K562 (cell line): ENCODE measurements at regions not wholly inside any gene's neighbourhood (a gene's known extent, or its start where the extent isn't known, plus 50 kb on each side); places are given as distances from the start of the nearest gene placed in this dataset.

Experiments used
- ATAC-seq: fragments of 200-7000 bp; cut with Tn5 transposase; 3 replicates; pipeline ENCODE4 v1.9.1; 2020; ENCODE audit warnings: moderate library complexity
- BruUV-seq: library from RNA; stranded (reverse); fragments of 400-500 nt; replicated peaks from 2 replicates; lab custom pipeline; 2021; lab: Mats Ljungman, UMichigan
- CTCF ChIA-PET: fragments of 300-600 bp; formaldehyde crosslinking; extraction: SDS; loops from one replicate; lab custom pipeline; 2021; ENCODE audit warnings: low intra/inter-chr PET ratio; lab: Yijun Ruan, JAX
- POLR2A ChIA-PET: fragments of 300-600, 350-650 bp; sonication (Branson Sonifier 250); formaldehyde crosslinking; extraction: SDS; loops from one replicate; lab custom pipeline; 2021; ENCODE audit warnings: antibody characterized with exemption, inconsistent platforms; lab: Yijun Ruan, JAX
- DNase-seq, 4 experiments: peaks; one replicate each; pipeline versions ENCODE4 v3.0.0 to v3.0.0-alpha.2; 2011 to 2018; ENCODE audit warnings: low spot score in 3 of 4, mixed read lengths in 3 of 4; ENCODE audit errors: extremely low read depth in 1 of 4
- FAIRE-seq: peaks from 2 replicates; lab custom pipeline; 2011; peaks lifted over from hg19 to GRCh38; lab: Jason Lieb, UNC
- H2AFZ ChIP-seq: 2 replicates; pipeline ENCODE4 v1.6.0; 2011; ENCODE audit warnings: low read depth, low read length, control low read depth, inconsistent platforms
- H3K27ac ChIP-seq: fragments of 200-600 bp; 3 replicates; pipeline ENCODE4 v1.8.0; 2011; ENCODE audit warnings: low read depth, mild to moderate bottlenecking, control low read depth, inconsistent platforms, low read length, moderate library complexity, mixed read lengths; ENCODE audit errors: extremely low read depth
- H3K27me3 ChIP-seq, 2 experiments: fragments of 300-600 bp in 1 of 2; 2 replicates in 1 of 2; 3 replicates in 1 of 2; pipeline versions ENCODE4 v1.6.0 to v1.8.0; 2011; ENCODE audit warnings: inconsistent platforms in 2 of 2, low read length in 2 of 2, mild to moderate bottlenecking in 1 of 2, mixed read lengths in 1 of 2, moderate library complexity in 1 of 2; ENCODE audit not compliant: control insufficient read depth in 2 of 2, insufficient read depth in 2 of 2
- H3K36me3 ChIP-seq: fragments of 300-600 bp; 3 replicates; pipeline ENCODE4 v1.8.0; 2011; ENCODE audit warnings: mild to moderate bottlenecking, low read length, inconsistent platforms; ENCODE audit not compliant: control insufficient read depth, insufficient read depth
- H3K4me1 ChIP-seq, 2 experiments: fragments of 200-600 bp in 1 of 2; replicated peaks in 1 of 2; 2 replicates in 1 of 2; 3 replicates in 1 of 2; pipeline versions ENCODE4 v1.5.1 to v1.8.0; 2011; ENCODE audit warnings: inconsistent platforms in 2 of 2, low read length in 2 of 2, mild to moderate bottlenecking in 1 of 2, mixed read lengths in 1 of 2, moderate library complexity in 1 of 2; ENCODE audit not compliant: control insufficient read depth in 2 of 2, insufficient read depth in 2 of 2
- H3K4me2 ChIP-seq: 2 replicates; pipeline ENCODE4 v1.6.1; 2011; ENCODE audit warnings: low read length, control low read depth, inconsistent platforms, mixed read lengths; ENCODE audit not compliant: insufficient read depth
- H3K4me3 ChIP-seq: fragments of 200-600 bp; sonication (generic), shearing (Covaris generic); 2 replicates; pipeline ENCODE4 v1.5.1; 2016; ENCODE audit warnings: control low read depth, inconsistent platforms
- H3K79me2 ChIP-seq: fragments of 200-600 bp; 3 replicates; pipeline ENCODE4 v1.8.0; 2011; ENCODE audit warnings: low read length, inconsistent platforms; ENCODE audit not compliant: control insufficient read depth, insufficient read depth
- H3K9ac ChIP-seq, 2 experiments: 2 replicates each; pipeline versions ENCODE4 v1.6.0 to v1.6.1; 2011; ENCODE audit warnings: low read depth in 2 of 2, low read length in 2 of 2, control low read depth in 1 of 2, inconsistent platforms in 1 of 2, mild to moderate bottlenecking in 1 of 2, mixed read lengths in 1 of 2; ENCODE audit not compliant: insufficient read depth in 1 of 2
- H3K9me1 ChIP-seq: one replicate; pipeline ENCODE4 v1.6.0; 2011; ENCODE audit warnings: inconsistent platforms, mild to moderate bottlenecking, low read length, moderate library complexity; ENCODE audit not compliant: control insufficient read depth, insufficient read depth
- H3K9me3 ChIP-seq: replicated peaks from 2 replicates; pipeline ENCODE4 v1.5.1; 2011; ENCODE audit warnings: low read depth, low read length, inconsistent platforms; ENCODE audit not compliant: control insufficient read depth, insufficient read depth
- H4K20me1 ChIP-seq: replicated peaks from 2 replicates; pipeline ENCODE4 v1.6.1; 2011; ENCODE audit warnings: low read length, inconsistent platforms, mixed read lengths; ENCODE audit not compliant: control insufficient read depth, insufficient read depth
- GABPA ChIP-seq: fragments of 200-800 bp; sonication (Bioruptor generic); conservative IDR thresholded peaks from 2 replicates; pipeline ENCODE4 v1.6.1; 2016; ENCODE audit warnings: low read depth, missing genetic modification characterization, missing compliant biosample characterization
- MAFF ChIP-seq: IDR thresholded peaks from 2 replicates; pipeline ENCODE4 v1.6.1; 2012; ENCODE audit warnings: low read length, improper control_type of control experiment
- MED1 ChIP-seq: sonication (generic); formaldehyde crosslinking; IDR thresholded peaks from 2 replicates; pipeline ENCODE4 v1.8.1; 2023; ENCODE audit warnings: missing genetic modification reagents, borderline replicate concordance
- MTA3 ChIP-seq: fragments of 450-650 bp; formaldehyde crosslinking; IDR thresholded peaks from 2 replicates; pipeline ENCODE4 v1.6.1; 2017; ENCODE audit warnings: mild to moderate bottlenecking, borderline replicate concordance
- NFE2 ChIP-seq: IDR thresholded peaks from 2 replicates; pipeline ENCODE4 v1.6.1; 2014; ENCODE audit warnings: antibody characterized with exemption, low read depth
- SMAD2 ChIP-seq: fragments of 150-350 bp; IDR thresholded peaks from 2 replicates; pipeline ENCODE4 v1.6.1; 2014; ENCODE audit warnings: low read depth, mild to moderate bottlenecking, low read length
- SMARCA4 ChIP-seq: fragments of 450-650 bp; IDR thresholded peaks from 2 replicates; pipeline ENCODE4 v1.6.1; 2016
- SREBF1 ChIP-seq: fragments of 150-350 bp; IDR thresholded peaks from 2 replicates; pipeline ENCODE4 v1.6.1; 2014; ENCODE audit warnings: antibody characterized with exemption, low read depth, low read length, borderline replicate concordance
- TBP ChIP-seq: optimal IDR thresholded peaks from 2 replicates; pipeline ENCODE3; 2011; ENCODE audit warnings: low read depth, low read length, improper control_type of control experiment
- ZNF121 ChIP-seq: sonication (generic); formaldehyde crosslinking; conservative IDR thresholded peaks from 2 replicates; pipeline ENCODE4 v1.8.0; 2022; ENCODE audit warnings: missing genetic modification reagents
- ZNF436 ChIP-seq: fragments of 250-450, 450-650 bp; sonication (Bioruptor Pico); formaldehyde crosslinking; IDR thresholded peaks from 2 replicates; pipeline ENCODE4 v1.7.0; 2020; ENCODE audit warnings: mild to moderate bottlenecking
- ZNF717 ChIP-seq: fragments of 250-450 bp; sonication (Bioruptor Pico); IDR thresholded peaks from 2 replicates; pipeline ENCODE4 v1.5.0; 2021
- WGBS: fragments of 100-300 bp; shearing (Covaris generic); methylation state at CpG from one replicate; pipeline ENCODE4 v1.1.6; 2016; ENCODE audit warnings: low coverage, mixed read lengths; ENCODE audit not compliant: insufficient coverage; ENCODE audit errors: missing lambda C conversion rate; 5-methylcytosine and 5-hydroxymethylcytosine counted together
- in situ Hi-C: fragments of 300-500 bp; cut with MboI; formaldehyde crosslinking; loops from 4 replicates; pipeline ENCODE4 v1.15.0; 2018; ENCODE audit warnings: inconsistent platforms, mixed read lengths
- intact Hi-C: fragments of 100-400 bp; cut with micrococcal nuclease; formaldehyde crosslinking; loops from 2 replicates; pipeline ENCODE4 v1.14.2; 2022
- TF ChIP-seq, protein P1 (sequence below), 2 experiments: IDR thresholded peaks; 2 replicates each; pipeline ENCODE4 v1.6.1; 2012; ENCODE audit warnings: improper control_type of control experiment in 2 of 2, low read depth in 2 of 2, low read length in 2 of 2, borderline replicate concordance in 1 of 2
- TF ChIP-seq, protein P2 (sequence below): fragments of 450-650 bp; IDR thresholded peaks from 2 replicates; pipeline ENCODE4 v1.6.1; 2016; ENCODE audit warnings: missing biosample characterization, missing genetic modification characterization
- TF ChIP-seq, protein P3 (sequence below): IDR thresholded peaks from 2 replicates; pipeline ENCODE4 v1.6.1; 2012; ENCODE audit warnings: low read depth, low read length, improper control_type of control experiment, borderline replicate concordance
- TF ChIP-seq, protein P4 (sequence below): IDR thresholded peaks from 3 replicates; pipeline ENCODE4 v1.6.1; 2011; ENCODE audit warnings: borderline replicate concordance, mild to moderate bottlenecking; ENCODE audit not compliant: insufficient read length, insufficient read depth

DNA sequence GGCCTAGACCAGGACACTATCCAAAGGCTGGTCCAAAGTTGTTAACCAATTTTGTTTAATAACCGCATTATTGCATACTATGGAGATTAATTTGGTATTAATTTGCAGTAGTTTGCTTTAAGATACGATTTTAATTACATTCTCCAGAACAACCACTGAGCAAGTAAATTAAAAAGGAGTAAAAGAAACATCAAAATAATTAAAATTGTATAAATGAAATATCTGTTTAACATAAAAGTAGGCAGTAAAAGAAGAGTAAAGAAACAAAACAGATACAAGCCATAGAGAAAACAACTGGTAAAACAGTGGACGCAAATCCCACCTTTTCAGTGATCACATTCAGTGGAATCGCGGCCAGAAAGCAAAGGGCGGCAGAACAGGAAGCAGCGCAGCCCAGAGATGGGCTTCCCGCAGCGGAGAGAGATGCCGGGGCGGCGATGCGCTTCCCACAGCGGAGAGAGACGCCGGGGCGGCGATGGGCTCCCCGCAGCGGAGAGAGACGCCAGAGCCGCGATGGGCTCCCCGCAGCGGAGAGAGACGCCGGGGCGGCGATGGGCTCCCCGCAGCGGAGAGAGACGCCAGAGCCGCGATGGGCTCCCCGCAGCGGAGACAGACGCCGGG, 176.8 kb downstream of the RTP5 start:
- Histone ChIP-seq H3K9ac (no peak overlapping the region), H2AFZ (no peak overlapping the region), H3K4me1 (no peaks in the 10 kb centered on the region), H3K9me1 (no peaks in the 10 kb centered on the region), H4K20me1 (no peaks in the 10 kb centered on the region), H3K79me2 (no peaks in the 10 kb centered on the region), H3K36me3 (no peaks in the 10 kb centered on the region), H3K27me3 (no peaks in the 10 kb centered on the region), H3K27ac (no peak overlapping the region), H3K4me3 (no peak overlapping the region), H3K4me2 (no peak overlapping the region), H3K9me3 (0 out of 2 replicates have a peak, but pooled peaks cover 1% of the 10 kb centered on the region)
- DNase-seq (no peak), FAIRE-seq (no peak), ATAC-seq (no peak)
- intact Hi-C loops = no loop called here
- ChIA-PET POLR2A (no interaction called here), CTCF (no interaction called here)
- no TSS peak for BruUV-seq
- 65% methylated on average over 11 of the region's 38 CpGs for WGBS
- in situ Hi-C loops = no loop called here
- no peak for TF ChIP-seq MTA3
- no peak for TF ChIP-seq MED1 (CRISPR knock-in tag)
- no peak for TF ChIP-seq TBP
- no peak for TF ChIP-seq GABPA (tag)
- TF ChIP-seq ZNF436 (CRISPR knock-in tag) = no peak
- no peak for TF ChIP-seq ZNF717
- TF ChIP-seq, protein P1, sequence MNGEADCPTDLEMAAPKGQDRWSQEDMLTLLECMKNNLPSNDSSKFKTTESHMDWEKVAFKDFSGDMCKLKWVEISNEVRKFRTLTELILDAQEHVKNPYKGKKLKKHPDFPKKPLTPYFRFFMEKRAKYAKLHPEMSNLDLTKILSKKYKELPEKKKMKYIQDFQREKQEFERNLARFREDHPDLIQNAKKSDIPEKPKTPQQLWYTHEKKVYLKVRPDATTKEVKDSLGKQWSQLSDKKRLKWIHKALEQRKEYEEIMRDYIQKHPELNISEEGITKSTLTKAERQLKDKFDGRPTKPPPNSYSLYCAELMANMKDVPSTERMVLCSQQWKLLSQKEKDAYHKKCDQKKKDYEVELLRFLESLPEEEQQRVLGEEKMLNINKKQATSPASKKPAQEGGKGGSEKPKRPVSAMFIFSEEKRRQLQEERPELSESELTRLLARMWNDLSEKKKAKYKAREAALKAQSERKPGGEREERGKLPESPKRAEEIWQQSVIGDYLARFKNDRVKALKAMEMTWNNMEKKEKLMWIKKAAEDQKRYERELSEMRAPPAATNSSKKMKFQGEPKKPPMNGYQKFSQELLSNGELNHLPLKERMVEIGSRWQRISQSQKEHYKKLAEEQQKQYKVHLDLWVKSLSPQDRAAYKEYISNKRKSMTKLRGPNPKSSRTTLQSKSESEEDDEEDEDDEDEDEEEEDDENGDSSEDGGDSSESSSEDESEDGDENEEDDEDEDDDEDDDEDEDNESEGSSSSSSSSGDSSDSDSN (IDR thresholded peaks at IDR 0.05; ENCODE audit: borderline replicate concordance in 1 of 2, low read depth in 2 of 2, low read length in 2 of 2) = no peak
- TF ChIP-seq MAFF = no peak
- TF ChIP-seq SREBF1 = no peak
- no peak for TF ChIP-seq SMARCA4
- TF ChIP-seq SMAD2 = no peak
- TF ChIP-seq, protein P2, sequence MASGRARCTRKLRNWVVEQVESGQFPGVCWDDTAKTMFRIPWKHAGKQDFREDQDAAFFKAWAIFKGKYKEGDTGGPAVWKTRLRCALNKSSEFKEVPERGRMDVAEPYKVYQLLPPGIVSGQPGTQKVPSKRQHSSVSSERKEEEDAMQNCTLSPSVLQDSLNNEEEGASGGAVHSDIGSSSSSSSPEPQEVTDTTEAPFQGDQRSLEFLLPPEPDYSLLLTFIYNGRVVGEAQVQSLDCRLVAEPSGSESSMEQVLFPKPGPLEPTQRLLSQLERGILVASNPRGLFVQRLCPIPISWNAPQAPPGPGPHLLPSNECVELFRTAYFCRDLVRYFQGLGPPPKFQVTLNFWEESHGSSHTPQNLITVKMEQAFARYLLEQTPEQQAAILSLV = no peak
- TF ChIP-seq, protein P3, sequence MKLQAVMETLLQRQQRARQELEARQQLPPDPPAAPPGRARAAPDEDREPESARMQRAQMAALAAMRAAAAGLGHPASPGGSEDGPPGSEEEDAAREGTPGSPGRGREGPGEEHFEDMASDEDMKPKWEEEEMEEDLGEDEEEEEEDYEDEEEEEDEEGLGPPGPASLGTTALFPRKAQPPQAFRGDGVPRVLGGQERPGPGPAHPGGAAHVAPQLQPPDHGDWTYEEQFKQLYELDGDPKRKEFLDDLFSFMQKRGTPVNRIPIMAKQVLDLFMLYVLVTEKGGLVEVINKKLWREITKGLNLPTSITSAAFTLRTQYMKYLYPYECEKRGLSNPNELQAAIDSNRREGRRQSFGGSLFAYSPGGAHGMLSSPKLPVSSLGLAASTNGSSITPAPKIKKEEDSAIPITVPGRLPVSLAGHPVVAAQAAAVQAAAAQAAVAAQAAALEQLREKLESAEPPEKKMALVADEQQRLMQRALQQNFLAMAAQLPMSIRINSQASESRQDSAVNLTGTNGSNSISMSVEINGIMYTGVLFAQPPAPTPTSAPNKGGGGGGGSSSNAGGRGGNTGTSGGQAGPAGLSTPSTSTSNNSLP = no peak
- TF ChIP-seq NFE2 = no peak
- TF ChIP-seq ZNF121 = no peak
- TF ChIP-seq, protein P4, sequence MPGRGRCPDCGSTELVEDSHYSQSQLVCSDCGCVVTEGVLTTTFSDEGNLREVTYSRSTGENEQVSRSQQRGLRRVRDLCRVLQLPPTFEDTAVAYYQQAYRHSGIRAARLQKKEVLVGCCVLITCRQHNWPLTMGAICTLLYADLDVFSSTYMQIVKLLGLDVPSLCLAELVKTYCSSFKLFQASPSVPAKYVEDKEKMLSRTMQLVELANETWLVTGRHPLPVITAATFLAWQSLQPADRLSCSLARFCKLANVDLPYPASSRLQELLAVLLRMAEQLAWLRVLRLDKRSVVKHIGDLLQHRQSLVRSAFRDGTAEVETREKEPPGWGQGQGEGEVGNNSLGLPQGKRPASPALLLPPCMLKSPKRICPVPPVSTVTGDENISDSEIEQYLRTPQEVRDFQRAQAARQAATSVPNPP = no peak
